ENCODE measurements at regions not wholly inside any gene's neighbourhood (a gene's known extent, or its start where the extent isn't known, plus 50 kb on each side); places are given as distances from the start of the nearest gene placed in this dataset.
"Not testable (repeated sequence)": the region's sequence is repeated elsewhere in the genome, so short reads cannot be mapped to it uniquely, and the experiment has no call there.

- no peaks in the 10 kb centered on the region for H3K27me3 ChIP-seq (replicated peaks; ENCODE audit: control insufficient read depth, insufficient read depth, low read length)
- H3K4me3 ChIP-seq (replicated peaks; ENCODE audit: low read depth, low read length) = no peak overlapping the region
- DNase-seq (ENCODE audit: extremely low read depth, insufficient read length) = no peak
- no peak for TF ChIP-seq CTCF (IDR thresholded peaks at IDR 0.05; ENCODE audit: insufficient read depth, low read length, poor library complexity, severe bottlenecking)
- H3K36me3 ChIP-seq (ENCODE audit: control insufficient read depth, insufficient read depth, low read length) = no peaks in the 10 kb centered on the region
Measured at GRCh38 chr12:89059721-89060541, 292.4 kb downstream of the DUSP6 start.

GRCh38 chr12:89059056-89059455 lies 293.2 kb downstream of the DUSP6 start:
- no peak for DNase-seq (ENCODE audit: extremely low read depth, insufficient read length)
- no peak overlapping the region for H3K4me3 ChIP-seq (replicated peaks; ENCODE audit: low read depth, low read length)
- no peaks in the 10 kb centered on the region for H3K36me3 ChIP-seq (ENCODE audit: control insufficient read depth, insufficient read depth, low read length)
- TF ChIP-seq CTCF (IDR thresholded peaks at IDR 0.05; ENCODE audit: insufficient read depth, low read length, poor library complexity, severe bottlenecking) = no peak
- H3K27me3 ChIP-seq (replicated peaks; ENCODE audit: control insufficient read depth, insufficient read depth, low read length) = no peaks in the 10 kb centered on the region

- Histone ChIP-seq H3K4me3 (replicated peaks; ENCODE audit: low read depth, low read length) (no peak overlapping the region), H3K36me3 (ENCODE audit: control insufficient read depth, insufficient read depth, low read length) (no peaks in the 10 kb centered on the region), H3K27me3 (replicated peaks; ENCODE audit: control insufficient read depth, insufficient read depth, low read length) (no peaks in the 10 kb centered on the region)
- no peak for TF ChIP-seq CTCF (IDR thresholded peaks at IDR 0.05; ENCODE audit: insufficient read depth, low read length, poor library complexity, severe bottlenecking)
- DNase-seq (ENCODE audit: extremely low read depth, insufficient read length) = no peak
Measured at GRCh38 chr12:89058402-89058801, 293.9 kb downstream of the DUSP6 start.

- not testable (repeated sequence) for H3K27me3 ChIP-seq (replicated peaks; ENCODE audit: control insufficient read depth, insufficient read depth, low read length)
Measured at GRCh38 chr12:89053817-89054216, 298.5 kb downstream of the DUSP6 start.

GRCh38 chr12:89051065-89051677 lies 301.1 kb downstream of the DUSP6 start:
- Histone ChIP-seq H3K36me3 (ENCODE audit: control insufficient read depth, insufficient read depth, low read length) (no peaks in the 10 kb centered on the region), H3K4me3 (replicated peaks; ENCODE audit: low read depth, low read length) (no peak overlapping the region), H3K27me3 (replicated peaks; ENCODE audit: control insufficient read depth, insufficient read depth, low read length) (no peaks in the 10 kb centered on the region)
- peak; percentile 82 for TF ChIP-seq CTCF (IDR thresholded peaks at IDR 0.05; ENCODE audit: insufficient read depth, low read length, poor library complexity, severe bottlenecking)
- DNase-seq (ENCODE audit: extremely low read depth, insufficient read length) = peak; percentile 24

More at GRCh38 chr12:89053817-89054216, 298.5 kb downstream of the DUSP6 start:
- H3K36me3 ChIP-seq (ENCODE audit: control insufficient read depth, insufficient read depth, low read length); H3K4me3 ChIP-seq (replicated peaks; ENCODE audit: low read depth, low read length); DNase-seq (ENCODE audit: extremely low read depth, insufficient read length): not testable (repeated sequence)

GRCh38 chr12:89047856-89048418 lies 304.4 kb downstream of the DUSP6 start:
- DNase-seq (ENCODE audit: extremely low read depth, insufficient read length) = no peak
- Histone ChIP-seq H3K27me3 (replicated peaks; ENCODE audit: control insufficient read depth, insufficient read depth, low read length) (no peaks in the 10 kb centered on the region), H3K36me3 (ENCODE audit: control insufficient read depth, insufficient read depth, low read length) (no peaks in the 10 kb centered on the region), H3K4me3 (replicated peaks; ENCODE audit: low read depth, low read length) (no peak overlapping the region)
- no peak for TF ChIP-seq CTCF (IDR thresholded peaks at IDR 0.05; ENCODE audit: insufficient read depth, low read length, poor library complexity, severe bottlenecking)

Measured in GM06990 (cell line).